C4-2B (cell line): ENCODE measurements at regions not wholly inside any gene's neighbourhood (a gene's known extent, or its start where the extent isn't known, plus 50 kb on each side); places are given as distances from the start of the nearest gene placed in this dataset.

Source experiments
- CTCF ChIP-seq: fragments of 450-650 bp; conservative IDR thresholded peaks from 2 replicates; pipeline ENCODE4 v1.5.1; 2017; ENCODE audit warnings: mild to moderate bottlenecking
- ZFX ChIP-seq: fragments of 450-650 bp; IDR thresholded peaks from 2 replicates; pipeline ENCODE4 v1.6.1; 2017

- TF ChIP-seq CTCF = no peak
- TF ChIP-seq ZFX = no peak
Measured at GRCh38 chr14:83733670-83734069, 1796.3 kb upstream of the FLRT2 start.
